Stimulated activated CD8-positive, alpha-beta memory T cell treated with anti-CD3 and anti-CD28 coated beads, Interleukin-2, amount 100 ng/mL, for 48 hours (primary cell): ENCODE measurements at regions not wholly inside any gene's neighbourhood (a gene's known extent, or its start where the extent isn't known, plus 50 kb on each side); places are given as distances from the start of the nearest gene placed in this dataset.

Source experiments
- DNase-seq, 2 donors: peaks; one replicate each; pipeline ENCODE4 v3.0.0-alpha.2; 2020; ENCODE audit warnings: low read depth in 2 of 2

DNA sequence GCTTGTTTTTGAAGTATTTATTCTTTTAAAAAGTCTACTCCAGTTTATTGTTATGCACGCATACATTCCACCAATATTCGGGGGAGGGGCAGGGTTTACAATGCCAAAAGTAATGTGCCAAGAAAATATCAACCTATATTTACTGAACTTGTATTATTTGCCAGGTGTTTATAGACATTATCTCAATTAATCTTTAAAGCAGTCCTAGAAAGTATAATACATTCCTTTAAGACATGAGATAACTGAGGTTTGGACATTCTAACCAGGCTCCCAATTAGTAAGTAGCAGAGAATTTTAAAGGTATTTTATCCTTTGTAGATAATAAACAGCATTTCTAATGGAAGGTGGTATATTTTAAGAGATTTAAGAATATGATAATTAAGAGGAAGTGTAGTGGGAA is 124.5 kb upstream of the LRIG3 start:
- no peak for DNase-seq

DNA sequence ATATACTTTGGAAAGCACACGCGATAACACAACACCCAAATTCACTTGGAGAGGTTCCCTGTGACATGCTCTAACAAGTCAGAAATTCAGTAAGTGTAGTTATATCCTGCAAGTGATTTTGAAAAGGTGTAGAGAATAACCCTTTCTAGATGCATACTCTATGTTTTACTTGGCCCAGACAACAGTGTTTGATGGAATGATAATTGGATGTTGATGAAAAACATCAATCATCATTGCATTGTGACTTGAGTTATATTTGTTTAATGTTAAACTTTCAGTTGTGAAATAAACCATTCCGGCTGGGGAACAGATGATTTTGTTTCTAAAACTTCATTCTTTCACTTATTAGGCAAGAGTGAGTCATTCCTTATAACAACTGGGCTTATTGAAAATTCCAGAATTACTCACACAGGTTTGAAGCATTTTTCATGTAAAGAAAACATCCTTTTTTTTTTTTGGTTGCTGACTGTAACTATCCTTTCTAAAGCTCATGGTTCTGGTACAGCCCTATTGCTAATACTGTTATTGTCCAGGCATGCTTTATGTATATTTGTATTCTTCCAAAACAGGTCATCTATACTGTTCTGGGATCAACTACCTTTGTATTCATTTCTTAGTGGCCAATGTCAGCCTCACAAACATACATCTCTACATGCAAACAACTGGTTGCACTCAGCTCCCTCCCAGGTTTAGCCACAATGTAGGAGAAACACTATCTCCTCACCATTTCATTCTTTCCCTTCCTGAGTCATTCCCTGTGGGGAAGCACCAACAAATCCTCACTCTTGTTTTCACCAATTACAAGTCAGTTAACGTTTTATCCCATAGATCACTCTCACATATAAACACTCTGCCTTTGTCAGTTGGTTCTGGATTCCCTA is 121.2 kb upstream of the LRIG3 start:
- DNase-seq = no peak

DNA sequence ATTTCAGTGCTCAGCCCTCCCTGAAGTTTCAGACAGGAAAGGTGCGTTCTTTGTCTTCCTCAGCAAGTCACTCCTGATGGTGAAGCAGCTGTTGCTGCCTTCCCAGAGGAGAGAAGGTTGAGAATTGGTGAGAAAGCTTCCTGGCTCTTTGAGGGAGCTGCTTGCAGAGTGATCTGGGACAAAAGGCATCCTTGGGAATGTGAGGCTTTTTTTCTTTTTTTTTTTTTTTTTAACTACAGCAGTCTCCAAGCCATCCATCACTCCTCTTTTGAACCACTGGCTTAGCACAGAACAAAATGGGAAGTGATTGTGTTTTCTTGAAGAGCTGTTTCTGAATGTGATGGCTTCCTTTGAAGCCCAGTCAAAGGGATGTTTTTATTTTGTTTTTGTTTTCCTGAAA is 120.4 kb upstream of the LRIG3 start:
- no peak for DNase-seq

DNA sequence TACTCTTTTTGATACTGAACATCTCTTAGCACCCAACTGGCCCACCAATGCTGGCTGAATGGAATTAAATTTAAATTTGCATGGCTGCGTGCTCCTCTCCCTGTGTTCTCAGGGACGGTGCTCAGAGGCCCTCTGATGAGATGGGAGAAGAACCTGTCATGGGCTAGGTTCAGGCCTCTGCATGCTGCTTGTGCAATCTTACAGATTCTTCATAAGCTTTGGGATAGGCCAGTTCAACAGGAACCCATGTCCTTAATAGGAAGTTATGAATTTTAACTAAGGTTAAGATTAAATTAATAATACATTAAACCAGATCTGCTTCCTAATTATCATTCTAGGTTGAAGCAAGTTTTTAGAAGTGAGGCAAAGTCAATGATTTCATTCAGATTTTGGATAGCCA is 119.7 kb upstream of the LRIG3 start:
- DNase-seq = no peak

DNA sequence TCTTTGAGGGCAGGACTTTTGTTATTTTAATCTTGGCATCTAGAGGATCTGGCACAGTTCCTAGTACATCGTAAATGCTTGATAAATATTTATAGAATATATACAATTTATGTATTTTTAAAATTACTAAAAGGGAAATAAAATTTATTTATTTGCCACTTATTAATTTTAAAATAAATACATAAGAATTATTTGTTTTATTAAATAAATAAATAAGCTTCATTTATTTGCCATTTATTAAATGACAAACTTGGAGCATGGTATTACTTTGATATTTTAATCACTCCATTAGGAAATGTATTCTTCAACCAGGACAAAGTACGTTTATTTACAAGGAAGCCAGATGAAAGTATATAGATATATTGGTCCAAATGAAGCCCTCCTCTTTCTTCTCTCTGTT is 118.7 kb upstream of the LRIG3 start:
- DNase-seq = no peak

DNA sequence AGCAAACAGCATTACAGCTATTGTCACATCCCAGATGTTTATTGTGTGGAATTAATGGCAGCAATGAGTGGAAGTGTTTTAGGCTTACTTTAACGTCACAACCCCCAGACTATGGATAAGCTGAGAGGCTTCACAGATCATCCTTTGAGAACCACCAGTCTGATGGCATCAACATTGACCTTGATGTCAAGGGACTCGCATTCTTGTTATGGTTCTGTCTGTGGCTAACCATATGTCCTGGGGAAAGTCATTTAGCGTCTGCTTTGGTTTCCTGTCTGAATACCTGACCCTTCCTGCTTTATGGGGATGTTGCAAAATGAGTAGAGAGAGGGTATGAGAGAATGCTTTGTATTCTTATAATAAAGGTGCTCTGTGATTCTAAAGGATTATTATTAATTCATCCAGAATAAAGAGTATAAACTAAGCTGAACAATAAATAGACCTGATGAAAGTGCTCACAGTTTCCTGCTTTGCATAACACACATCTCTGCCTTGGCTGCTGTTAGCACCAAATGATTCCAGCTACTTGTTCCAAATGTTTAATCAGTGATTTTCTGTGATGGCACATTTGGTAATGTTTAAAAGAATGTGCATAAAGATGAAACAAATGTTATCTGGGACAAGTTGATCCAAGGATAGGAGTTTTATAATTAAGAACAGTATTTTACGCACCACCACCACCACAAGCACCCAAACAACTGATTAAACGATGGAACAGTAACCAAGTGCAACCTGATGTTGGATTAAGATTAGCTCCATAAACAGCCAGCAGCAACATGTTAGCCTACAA is 116.9 kb upstream of the LRIG3 start:
- DNase-seq = no peak

DNA sequence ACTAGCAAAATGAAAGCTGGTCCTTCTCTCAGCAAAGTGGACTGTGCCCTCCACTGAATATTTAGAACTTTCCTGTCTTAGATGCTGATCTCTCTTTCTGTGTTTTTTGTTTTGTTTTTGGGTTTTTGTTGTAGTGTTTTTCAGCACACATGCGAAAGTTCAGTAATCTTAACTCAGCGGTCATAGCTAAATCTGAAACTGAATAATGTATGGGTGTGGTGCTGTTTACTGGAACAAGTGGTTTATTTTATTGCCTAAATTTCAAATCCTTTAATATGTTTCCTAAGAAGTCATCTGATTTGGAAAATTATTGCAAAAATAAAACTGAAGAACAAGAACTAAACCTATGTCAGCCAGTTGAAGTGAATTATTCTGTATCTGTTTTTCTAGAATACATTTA is 116.0 kb upstream of the LRIG3 start:
- no peak for DNase-seq

DNA sequence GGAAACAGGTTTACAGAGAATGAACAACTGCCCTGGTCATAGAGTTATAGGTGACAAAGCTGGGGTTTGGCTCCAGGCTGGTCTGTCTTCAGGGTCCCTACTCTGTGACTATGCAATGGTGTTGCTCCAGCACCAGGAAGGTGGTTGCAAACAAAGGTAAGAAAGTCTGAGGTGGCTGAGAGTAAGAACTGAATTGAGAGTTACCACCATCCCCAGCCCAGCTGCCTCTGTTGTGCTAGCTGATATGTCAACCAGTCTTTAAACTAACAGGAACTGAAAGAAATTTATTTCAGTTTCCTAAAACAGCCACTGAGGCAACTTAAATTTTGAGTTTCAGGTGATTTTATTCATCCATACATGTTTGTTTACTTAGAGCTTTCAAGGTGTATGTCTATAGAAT is 111.0 kb upstream of the LRIG3 start:
- no peak for DNase-seq

DNA sequence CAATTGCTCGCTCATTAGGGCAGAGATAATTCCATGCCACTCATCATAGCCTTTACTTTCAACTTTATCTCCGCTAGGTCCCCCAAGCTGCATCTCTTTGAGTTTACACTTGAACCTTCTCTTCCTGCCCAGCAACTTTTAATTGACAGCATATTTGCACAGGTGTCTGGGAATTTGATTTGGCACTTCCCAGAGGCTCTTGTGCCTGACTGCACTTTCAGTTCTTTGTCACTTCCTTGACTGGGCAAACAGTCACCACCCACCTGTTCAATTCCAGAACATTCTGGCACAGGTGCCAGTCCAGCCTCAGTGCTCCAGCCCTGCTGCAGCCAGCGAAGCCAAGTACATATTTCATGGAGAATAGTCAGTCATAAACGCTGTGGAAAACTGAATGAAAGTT is 110.1 kb upstream of the LRIG3 start:
- no peak for DNase-seq

DNA sequence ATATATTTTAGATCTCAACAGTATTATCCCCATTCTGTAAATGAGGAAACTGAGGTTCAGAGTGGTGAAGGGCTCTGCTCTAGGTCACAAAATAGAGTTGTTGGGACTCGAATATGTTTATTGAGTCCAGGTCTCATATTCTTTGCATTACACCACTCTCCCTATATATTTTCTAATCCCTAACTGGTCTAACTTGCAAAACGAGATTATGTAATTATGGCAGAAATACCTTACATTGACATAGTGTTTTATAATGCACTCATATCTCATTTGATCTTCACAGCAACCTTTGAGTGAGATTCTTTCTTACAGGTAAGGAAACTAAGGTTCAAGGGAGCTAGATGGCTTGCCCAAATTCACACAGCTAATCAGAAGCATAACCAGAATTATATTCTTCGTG is 106.9 kb upstream of the LRIG3 start:
- DNase-seq = no peak

DNA sequence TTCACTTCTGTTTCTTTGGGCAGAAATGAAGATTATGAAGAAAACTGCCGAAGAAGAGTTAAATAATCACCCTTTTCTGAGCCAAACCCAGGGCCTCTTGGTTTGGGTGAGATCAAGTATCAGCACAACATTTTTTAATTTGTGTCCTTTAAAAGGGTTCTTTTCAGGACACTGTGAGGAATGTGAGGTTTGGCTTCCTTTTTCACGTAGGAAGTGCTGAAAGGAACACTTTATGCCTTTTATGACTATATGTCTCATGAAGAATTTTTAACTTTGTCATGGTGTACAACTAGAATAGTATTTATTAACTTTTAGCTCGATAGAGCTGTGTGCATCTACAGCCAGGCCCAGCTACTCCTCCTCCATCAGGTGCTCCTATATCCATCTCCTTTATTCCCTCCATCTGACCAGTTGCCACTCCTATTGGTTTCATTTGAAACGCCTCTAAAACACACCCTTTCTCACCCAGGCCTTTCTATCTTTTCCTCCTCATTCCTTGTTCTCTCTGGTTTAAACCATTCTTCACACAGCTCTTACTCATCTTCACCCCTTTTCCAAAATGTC is 103.6 kb upstream of the LRIG3 start:
- no peak for DNase-seq

DNA sequence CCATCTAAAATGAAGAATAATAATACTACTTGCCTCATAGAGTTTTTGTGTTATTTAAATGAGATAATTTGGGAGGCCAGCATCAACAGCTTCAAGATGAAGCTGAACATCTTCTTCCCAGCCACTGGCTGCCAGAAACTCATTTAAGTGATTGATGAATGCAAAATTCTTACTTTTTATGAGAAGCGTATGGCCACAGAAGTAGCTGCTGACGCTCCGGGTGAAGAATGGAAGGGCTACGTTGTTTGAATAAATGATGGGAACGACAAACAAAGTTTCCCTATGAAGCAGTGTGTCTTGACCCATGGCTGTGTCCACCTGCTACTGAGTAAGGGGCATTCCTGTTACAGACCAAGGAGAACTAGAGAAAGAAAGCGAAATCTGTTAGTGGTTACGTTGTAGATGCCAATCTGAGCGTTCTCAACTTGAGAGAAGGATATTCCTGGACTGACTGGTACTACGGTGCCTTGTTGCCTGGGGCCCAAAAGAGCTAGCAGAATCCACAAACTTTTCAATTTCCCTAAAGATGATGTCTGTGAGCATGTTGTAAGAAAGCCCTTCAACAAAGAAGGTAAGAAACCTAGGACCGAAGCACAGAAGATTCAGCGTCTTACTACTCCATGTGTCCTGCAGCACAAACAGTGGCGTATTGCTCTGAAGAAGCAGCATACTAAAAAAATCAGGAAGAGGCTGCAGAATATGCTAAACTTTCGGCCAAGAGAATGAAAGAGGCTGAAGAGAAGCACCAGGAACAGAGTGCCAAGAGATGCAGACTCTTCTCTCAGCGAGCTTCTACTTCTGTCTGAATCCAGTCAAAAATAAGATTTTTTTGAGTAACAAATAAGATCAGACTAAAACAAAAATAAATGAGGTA is 100.0 kb upstream of the LRIG3 start:
- DNase-seq = no peak

DNA sequence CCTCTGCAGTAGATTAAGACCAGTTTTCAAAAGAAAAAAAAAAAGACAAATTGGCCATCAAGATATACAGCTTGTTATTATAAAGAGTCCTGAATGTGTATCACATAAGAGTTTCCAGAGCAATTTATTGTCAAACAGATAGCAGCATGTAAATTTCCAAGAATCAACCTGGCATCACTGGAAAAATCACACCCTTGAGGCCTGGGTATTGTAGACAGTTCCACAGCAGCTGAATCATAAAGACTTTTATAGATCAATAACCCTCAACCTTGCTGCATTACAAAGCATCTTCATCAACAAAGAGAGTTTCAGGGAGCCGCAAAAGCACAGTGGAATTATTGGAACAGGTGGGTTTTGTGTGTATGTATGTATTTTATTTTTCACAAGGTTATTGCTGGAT is 94.6 kb upstream of the LRIG3 start:
- no peak for DNase-seq

DNA sequence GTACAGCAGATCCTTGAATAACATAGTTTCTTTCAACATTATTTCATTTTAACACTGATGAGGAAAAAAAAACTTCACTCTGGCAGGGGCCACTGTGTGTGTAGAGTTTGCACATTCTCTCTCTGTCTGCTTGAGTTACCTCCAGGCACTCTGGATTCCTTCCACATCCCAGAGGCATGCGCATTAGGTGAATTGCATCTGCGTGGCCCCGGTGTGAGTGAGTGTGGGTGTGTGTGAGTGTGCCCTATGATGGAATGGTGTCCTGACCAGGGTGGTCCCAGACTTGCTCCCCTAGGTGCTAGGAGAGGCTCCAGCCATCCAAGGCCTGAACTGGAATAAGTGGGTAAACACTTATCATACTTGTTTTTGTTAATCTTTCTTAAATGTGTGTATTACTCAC is 90.6 kb upstream of the LRIG3 start:
- DNase-seq = no peak

DNA sequence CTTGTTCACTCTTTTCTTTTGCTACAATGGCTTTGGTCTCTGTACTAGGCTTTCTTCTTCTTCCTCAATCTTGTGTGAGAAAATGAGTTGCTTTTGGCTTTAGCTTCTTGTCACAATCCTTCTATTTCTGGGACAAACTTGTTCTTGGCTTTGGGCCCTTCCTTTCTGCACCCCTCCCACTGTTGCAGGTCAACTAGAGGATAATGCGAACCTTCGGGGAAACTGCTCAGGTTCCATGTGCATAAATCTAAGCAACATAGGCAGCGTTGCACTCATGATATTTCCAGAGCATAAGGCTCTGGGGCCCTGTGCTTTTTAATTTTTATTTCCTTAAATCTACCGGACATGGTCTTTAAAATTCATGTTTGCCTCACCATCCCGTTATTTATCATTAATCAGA is 89.8 kb upstream of the LRIG3 start:
- DNase-seq = no peak

DNA sequence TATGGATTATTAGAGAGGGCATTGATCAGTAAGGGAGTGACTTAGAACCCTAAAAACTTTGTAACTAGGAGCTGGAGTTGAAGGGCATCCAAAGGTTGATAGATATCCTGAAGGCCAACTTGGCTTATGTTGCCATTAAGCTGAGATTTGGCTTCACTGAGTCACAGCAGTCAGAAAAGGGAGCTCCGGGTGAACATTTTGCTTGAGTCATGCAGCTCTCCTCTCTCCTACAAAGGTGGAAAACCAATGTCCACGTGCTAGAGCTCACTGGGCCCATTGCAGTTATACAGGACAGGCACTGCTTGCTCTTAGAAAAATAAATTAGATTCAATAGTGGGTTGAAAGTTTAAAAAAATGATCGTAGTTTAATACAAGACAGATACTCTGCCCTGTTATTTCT is 87.3 kb upstream of the LRIG3 start:
- no peak for DNase-seq

DNA sequence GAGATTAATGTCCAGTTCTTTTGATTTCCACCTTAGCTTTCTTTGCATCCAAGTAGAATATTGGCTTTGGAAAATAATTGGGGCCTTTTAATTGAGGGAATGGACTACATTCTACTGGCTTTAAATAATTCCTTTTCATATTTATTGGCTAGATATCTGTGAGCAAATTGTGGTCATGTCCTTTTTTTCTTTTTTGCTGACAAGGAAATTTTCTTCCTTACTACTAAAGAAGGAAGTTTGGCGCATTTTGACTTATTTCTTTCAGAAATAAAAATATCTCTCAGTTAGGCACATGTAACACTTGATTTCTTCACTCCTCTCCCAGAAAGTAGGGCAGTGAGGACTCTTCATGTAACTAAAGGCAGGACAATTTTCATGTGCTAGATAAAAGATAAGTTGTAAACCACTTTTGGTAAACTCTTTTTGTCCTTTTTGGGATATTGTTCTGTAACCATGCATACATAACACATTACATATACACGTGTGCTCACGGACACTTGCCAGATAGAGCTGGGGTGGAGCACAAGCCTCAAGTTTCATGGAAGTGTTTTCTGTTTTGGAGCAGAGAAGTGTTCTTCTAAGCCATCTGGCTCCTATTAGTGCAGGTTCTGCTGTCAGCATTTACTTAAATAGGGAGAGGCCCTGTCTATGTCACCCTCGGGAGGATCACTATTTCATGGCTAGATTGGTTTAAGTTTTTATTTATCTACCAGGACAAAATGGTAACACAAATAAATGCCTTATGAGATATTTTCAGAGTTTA is 85.1 kb upstream of the LRIG3 start:
- DNase-seq = no peak

DNA sequence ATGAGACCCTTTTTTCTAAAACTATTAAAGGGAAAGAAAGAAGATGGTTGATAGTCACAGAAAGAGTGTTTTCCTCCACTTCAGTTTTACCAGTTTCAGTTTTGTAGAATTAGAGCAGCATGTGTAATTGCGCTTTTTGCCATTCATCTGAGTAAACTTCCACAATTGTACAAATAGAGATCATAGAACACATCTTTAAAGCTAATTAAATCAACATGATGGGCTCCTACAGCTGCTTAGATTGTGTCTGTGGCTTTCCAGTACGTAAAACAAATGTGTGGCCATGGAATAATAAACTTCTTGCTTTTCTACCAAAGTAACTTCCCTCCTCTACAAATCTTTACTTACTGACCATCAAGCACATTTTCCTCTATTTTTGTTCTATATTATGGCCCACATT is 84.2 kb upstream of the LRIG3 start:
- no peak for DNase-seq

DNA sequence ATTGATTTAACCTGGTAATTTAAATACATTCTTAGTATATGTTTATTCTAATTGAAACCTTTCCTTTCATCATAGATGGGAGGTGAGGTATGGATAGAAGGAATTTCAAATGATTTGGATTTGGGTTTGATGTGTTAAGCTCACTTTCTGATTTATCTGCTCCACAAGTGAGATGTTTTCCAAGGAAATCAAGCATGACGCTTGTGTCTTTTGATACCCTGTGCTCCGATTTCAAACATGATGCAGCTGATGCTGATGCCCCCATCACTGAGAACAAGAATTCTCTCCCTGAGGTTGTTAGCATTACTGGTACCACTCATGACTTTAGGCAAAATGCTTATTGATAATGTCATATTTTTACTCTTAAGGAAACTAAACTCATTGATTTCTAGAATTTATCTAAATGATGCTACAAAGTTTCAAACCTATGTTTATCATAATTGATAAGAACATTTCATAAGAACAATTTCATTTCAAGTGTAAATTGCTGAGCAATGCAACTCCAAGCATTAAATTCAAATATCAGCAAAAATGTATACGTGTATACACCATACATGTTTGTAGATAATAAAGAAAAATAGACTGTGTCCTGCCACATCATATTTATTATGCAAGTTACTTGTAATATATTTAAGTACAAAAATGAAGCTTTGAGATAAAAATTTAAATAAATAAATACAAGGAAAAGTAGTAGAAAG is 75.5 kb upstream of the LRIG3 start:
- no peak for DNase-seq

DNA sequence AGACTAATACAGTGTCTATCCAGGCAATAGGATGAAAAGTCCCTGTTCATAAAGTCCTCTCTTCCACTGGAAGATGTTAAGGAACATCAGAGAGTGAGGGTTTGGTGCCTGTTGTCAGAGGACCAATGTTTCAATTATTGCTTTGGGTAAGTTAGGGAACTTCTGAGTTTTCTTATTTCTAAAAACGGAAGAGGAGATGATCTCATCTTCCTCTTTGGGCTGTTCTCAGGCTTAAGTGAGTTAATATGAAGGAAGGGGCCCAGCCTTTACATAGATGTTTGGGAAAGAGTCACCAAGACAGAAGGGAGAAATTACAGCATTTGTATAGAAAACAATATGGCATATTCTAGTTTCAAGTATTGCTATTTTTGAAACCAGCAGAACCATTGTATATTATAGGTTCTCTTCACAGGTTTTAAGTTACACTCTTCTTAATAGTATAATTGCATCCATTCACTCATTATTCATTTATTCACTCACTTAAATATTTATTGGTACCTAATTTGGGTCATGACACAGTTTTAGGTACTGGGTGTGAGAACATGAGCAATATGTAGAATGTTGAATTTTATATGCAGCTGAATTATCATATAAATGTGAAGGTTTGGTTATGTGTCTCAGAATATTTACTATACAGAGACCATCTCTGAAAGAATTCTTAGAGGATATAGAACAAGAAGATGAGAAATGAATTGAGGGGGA is 68.5 kb upstream of the LRIG3 start:
- no peak for DNase-seq
